Posterior cingulate gyrus (tissue), 11 donors: ENCODE measurements at regions not wholly inside any gene's neighbourhood (a gene's known extent, or its start where the extent isn't known, plus 50 kb on each side); places are given as distances from the start of the nearest gene placed in this dataset.
A peak's percentile ranks its signal among the peaks of the same experiment; 100 is the strongest.

Experiments
- DNase-seq, 10 donors: peaks; one replicate each; pipeline versions ENCODE4 v3.0.0 to v3.0.0-alpha.2; 2020 to 2021; ENCODE audit warnings: mixed read lengths in 3 of 10
- intact Hi-C: fragments of 100-400 bp; cut with DNase I; formaldehyde crosslinking; loops from one replicate; pipeline ENCODE4 v1.15.1; 2023

DNA sequence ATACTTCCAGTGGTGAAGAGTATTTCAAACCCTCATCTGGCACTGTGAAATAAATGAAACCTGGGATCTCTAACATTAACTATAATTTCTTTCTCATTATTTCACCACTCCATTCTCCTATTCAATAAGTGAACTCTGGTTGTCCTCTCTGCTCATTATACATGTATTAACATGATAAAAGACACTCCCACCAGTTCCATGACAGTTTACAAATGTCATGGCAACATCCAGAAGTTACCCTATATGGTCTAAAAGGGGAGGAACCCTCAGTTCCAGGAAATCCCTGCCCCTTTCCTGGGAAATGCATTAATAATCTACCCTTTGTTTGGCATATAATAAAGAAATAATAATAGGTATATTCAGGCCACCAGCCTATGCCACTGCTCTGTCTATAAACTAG is 62.7 kb upstream of the BRINP3 start:
- no peak for DNase-seq
- intact Hi-C loops = no loop called here

DNA sequence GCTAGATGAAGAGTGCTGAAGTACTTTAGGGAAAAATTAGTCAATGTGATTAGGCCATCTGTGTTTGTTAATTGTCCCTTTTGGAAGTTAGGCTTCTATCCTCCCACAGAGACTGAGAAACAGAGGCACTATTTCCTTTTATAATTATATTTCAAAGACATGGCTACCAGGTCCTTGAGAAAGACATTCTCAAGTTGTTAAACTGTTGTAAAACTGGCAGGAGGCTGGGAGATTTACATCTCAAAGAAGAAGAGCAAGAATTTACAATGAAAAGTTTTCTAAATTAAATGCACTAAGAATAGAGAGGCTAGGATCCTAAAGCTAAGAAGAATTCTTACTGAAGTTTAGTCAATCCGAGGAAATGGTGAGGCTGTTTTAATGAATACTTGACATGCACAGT is 74.0 kb upstream of the BRINP3 start:
- intact Hi-C loops = no loop called here
- DNase-seq = no peak

DNA sequence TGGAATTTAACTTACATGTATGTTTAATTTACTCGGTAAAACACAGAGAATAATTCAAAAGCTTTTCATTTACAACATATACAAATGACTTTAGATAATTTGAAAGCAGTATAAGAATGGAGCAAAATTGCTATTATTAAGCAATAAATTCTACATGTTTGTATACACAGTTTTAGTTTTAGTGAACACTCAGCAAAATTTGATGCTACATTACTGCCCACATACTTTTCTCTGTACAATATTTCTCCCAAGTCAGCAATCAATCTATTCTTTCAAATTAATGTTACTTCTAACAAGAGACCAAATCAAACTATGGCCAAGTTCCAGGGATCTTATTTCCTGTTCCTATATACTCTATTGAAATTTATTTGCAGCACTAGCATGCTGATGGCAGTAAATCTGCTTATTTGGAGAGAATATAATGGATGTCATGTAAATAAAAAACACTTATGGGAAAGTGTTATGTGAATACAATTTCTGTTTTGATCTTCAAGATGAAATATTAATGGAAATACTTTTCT is 82.6 kb upstream of the BRINP3 start:
- no peak for DNase-seq
- intact Hi-C loops = no loop called here

DNA sequence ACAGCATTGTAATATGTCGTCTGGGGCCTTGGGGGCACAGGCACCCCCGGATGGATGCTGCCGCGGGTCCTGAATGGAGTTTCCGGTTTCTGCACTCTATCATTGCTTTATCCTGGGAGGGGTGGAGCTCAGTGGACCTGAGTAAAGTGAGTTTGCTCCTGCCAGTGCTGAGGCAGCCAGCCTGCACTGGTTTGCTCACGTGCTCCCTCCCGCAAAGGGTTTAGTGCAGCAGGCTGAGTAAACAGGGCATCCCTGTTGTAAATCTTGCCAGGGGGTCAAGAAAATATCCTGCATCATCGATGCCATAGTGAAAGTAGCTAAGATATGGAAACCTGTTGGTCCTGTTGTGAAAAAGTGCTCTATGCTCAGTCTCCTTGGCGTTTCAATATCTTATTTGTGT is 85.6 kb upstream of the BRINP3 start:
- intact Hi-C loops = no loop called here
- peak in 1 of 10 donors; percentile 63 for DNase-seq

DNA sequence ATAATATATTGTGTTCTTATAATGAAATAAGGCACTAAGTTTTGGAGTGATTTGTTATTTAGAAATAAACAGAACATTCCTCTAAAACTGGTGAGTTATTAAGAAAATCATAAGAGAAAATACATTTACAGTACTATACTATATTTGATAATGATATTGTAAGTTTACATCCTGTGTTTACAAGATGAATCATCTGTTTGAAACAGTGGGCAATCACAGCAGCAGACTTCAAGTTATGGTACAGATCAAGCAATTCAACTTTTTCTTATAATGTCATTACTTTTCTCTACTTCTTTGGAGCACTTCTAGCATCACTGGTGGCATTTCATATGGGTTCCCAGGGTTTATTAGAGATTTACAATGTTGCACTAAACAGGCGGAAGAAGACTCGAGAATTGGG is 86.5 kb upstream of the BRINP3 start:
- intact Hi-C loops = no loop called here
- DNase-seq = no peak

DNA sequence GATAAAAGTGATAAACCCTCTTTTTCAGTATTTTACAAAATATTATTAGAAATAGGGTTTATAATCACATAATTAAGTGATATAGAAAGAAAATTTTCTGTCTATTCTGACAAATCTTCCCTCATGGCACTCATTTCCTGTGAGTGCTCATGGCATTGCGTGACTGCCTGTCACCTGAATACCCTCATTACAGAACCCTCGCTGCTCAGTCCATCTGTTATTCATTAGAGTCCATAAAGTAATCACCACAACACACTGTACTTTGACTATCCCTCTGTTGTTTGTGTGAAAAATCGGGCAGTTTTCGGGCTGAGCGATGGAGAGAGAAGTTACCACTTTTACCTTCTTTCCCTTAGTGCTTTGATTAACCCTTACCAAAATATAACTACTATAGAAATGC is 100.4 kb upstream of the BRINP3 start:
- DNase-seq = no peak
- intact Hi-C loops = no loop called here

DNA sequence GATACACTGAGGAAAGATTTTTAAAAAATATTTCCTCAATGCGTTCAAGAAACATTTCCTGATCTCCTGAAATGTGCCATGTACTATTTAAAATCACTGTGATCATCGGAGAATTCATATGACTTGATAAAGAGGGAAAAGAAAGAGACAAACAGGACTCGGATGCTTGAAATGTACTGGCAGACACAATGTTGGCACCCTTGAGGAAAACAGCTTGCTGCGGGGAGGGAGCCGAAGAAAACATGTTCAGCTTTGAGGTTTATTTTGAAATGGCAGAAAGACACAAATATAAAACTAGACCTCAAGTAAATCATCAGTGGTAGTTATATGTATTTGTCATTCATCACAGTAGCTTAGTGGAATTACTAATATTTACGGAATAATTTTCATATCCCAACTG is 100.9 kb upstream of the BRINP3 start:
- intact Hi-C loops = no loop called here
- DNase-seq = no peak

DNA sequence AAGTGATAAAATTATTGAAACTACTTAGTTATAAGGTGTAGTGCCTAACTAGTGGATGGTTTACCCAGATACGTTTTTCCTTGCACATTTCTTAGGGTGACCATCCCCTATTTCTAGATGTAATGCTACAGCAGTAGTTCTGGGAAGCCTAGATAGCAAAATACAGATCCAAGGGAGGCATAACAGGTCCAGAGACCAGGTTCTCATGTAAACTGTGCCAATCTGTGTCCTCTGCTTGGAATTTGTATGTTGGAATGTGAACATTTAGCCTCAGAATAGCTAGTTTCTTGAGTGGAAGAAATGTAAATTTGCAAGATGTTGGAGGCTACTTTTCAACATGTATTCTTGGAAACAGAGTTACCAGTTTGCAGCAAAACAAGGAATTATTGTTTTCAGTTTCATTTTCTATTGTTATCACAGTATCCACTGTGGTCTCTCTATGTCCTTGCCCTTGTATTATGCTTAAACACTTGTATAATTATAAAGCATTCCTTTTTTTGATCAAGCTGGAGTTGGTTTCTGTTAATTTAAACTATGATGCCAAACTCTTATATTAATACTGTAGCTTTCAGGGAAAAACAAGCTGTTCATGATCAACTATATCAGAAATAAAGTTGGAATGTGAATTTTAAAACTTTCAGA is 102.0 kb upstream of the BRINP3 start:
- intact Hi-C loops = no loop called here
- DNase-seq = no peak

DNA sequence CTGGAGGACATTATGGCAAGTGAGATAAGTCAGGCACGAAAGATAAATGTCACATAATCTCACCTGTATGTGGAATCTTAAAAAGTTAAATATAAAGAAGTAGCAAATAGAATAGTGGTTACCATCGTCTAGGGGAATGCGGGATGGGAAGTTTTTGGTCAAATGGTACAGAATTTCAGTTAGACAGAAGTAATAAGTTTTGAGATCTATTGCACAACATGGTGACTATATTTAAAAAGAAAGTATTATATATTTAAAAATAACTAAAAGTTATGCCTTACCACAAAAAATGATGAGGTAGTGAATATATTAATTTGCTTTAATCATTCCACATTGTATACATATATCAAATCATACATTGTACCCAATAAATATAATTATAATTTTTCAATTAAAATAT is 106.2 kb upstream of the BRINP3 start:
- no peak for DNase-seq
- intact Hi-C loops = no loop called here

DNA sequence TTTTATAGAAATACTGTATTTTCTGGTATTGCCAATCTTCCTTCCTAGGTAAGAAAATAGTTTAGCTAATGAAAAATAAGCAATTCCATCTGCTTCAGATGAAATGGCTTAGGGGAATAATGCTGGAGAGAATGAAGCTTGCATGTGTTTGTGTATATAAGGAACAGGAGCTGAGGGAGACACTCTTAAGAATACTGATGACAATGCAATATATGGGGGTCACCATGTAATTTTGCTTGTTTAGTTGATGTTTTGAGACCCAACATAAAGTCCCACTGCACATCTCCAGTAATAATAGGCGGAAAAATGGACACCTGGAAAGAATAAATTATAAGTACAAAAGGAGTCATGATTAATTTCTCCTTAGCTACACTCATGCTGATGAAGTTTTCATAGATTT is 110.8 kb upstream of the BRINP3 start:
- no peak for DNase-seq
- intact Hi-C loops = no loop called here

DNA sequence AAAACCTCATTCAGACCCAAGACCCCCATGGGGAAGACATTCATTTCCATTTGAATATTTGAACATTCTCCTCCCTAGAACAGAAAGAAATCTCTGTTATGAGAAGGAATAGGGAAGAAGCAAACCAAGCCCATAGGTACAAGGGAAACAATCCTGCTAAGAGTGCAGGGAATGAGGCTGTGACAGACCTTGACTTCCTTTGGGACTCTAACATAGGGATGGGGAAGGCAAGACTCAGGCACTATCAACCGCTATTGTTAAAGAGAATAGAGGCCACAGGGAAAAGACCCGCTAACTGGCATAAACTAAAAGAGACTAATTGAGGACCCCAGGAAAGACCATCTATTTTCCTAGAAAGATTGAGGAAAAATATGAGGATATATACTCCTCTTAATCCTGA is 117.8 kb upstream of the BRINP3 start:
- intact Hi-C loops = no loop called here
- no peak for DNase-seq

DNA sequence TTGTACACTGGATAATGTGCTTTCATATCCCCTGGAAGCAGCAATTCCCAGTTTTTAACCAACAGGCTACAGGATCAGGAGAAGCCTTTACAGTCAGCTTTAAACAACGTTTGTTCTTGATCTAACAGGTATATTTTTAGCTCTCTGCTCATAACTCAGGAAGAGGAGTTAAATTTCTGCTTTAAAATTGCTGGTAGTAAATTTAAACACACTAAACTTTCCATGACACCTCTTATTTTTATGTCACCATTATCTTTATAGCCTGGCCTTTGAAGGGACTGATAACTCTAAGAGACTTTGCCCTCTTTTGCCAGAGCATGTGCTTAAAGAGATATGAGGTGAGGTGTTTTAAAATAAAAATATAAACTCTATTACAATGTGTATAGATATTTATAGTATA is 119.6 kb upstream of the BRINP3 start:
- intact Hi-C loops = no loop called here
- DNase-seq = no peak

DNA sequence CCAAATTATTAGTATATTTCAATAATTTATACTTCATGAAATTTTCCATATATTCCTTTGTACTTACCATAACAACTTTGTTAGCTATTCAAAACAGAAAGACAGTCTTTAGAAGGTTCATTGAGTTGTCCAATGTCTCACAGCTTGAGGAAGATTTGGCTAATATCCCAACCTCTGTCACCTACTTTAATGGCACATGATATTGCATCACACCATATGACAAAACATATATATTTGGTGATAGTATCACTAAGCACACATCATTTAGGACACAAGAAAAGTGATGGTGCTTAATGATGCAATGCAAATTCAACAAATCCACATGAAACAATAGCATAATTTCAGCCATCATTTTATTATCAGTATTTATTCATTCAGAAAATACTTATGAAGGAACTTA is 122.0 kb upstream of the BRINP3 start:
- intact Hi-C loops = no loop called here
- no peak for DNase-seq

DNA sequence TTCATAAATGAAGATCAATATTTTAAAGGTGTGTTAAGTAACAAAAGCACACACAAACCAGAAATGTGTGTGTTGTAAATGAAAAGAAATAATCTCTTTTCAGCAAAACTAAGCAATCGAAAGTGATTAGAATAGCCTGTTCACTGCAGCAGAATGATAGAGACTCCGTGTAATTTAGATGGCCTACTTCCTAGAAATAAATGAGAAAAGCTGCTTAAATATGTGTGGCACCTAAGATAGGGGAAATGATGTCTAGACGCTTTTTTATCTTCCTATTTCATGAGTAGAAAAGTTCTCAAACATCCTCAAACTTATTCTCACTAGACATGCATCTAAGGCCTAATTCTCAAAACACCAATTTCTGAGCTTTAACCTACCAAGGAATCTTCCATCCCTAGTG is 124.7 kb upstream of the BRINP3 start:
- intact Hi-C loops = no loop called here
- no peak for DNase-seq

DNA sequence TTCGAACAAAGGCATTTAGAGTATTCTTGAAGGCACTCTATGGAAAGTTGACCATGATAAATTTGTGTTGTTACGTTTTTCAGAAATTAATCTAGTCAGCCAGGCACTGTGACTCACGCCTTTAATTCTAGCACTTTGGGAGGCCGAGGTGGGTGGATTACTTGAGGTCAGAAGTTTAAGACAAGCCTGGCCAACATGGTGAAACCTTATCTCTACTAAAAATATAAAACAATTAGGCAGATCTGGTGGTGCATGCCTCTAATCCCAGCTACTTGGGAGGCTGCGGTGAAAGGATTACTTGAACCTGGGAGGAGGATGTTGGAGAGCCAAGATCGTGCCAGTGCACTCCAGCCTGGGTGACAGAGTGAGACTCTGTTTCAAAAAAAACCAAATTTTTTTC is 130.6 kb upstream of the BRINP3 start:
- intact Hi-C loops = no loop called here
- no peak for DNase-seq

DNA sequence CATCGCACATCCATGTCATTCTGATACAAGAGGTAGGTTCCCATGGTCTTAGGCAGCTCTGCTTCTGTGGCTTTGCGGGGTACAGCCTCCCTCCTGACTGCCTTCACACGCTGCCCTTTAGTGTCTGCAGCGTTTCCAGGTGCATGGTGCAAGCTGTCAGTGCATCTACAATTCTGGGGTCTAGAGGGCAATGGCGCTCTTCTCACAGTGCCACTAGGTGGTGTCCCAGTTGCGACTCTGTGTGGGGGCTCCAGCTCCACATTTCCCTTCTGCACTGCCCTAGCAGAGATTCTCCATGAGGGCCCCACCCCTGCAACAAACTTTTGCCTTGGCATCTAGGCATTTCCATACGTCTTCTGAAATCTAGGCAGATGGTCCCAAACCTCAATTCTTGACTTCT is 138.2 kb upstream of the BRINP3 start:
- intact Hi-C loops = no loop called here

DNA sequence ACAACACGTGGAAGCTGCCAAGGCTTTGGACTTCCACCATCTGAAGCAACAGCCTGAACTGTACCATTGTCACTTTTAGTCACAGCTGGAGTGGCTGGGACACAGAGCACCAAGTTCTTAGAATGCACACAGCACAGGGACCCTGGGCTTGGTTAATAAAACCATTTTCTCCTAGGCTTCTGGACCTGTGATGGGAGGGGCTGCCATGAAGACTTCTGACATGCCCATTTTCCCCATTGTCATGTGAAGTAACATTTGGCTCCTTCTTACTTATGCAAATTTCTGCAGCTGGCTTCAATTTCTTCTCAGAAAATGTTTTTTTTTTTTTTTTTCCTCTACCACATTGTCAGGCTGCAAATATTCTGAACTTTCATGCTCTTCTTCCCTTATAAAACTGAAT is 138.6 kb upstream of the BRINP3 start:
- no peak for DNase-seq
- intact Hi-C loops = no loop called here

More for the DNA sequence above, 138.2 kb upstream of the BRINP3 start:
- peak in 1 of 10 donors; percentile 67 for DNase-seq

DNA sequence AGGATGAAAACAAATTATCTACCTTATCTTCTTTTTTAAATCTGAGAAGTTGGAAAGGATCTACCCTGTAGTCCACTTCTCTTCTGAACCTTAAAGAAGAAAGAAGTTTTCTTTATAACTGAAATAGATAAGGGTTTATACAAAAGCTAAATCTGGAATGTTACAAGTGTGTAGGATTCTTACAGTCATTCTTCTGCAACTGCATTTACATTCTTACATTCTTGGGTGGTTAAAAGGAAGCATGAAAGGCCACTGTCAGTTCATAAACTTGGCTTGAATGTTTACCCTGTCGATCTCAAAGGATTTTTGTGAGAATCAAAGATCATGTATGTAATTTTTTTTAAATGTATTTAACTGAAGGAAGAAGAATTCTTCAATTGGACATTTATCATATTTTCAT is 142.1 kb upstream of the BRINP3 start:
- no peak for DNase-seq
- intact Hi-C loops = no loop called here

DNA sequence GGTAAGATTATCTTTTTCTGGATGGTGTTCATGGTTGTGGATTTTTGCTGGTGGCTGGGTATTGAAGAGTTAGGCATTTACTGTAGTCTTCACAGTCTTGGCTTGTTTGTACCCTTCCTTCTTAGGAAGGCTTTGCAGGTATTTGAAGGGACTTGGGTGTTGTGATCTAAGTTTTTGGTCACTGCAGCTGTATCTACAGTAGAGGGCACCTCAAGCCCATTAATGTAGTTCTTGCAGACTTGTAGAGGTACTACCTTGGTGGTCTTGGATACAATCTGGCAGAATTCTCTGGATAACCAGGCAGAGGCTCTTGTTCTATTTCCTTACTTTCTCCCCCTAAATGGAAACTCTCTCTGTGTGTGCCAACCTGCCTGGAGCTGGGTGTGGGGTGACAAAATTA is 155.8 kb upstream of the BRINP3 start:
- no peak for DNase-seq
- intact Hi-C loops = no loop called here

DNA sequence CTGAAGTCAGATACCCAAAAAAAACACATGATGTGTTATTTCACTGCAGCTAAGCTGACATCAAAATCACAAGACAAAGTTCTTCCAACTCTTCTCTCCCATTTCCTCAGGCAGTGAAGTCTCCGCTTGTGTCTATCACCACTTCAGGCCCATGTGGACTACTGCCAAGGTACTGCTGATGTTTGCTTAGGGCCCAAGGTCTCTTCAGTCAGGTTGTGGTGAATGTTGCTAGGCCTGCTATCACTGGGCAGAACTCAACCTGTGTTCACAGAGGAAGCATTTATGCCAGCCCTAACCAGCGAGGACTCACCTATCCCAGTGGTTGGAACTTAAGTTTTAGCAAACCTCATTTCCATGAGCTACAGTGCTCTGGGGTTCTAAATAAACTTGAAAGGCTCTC is 156.5 kb upstream of the BRINP3 start:
- DNase-seq = peak in 1 of 10 donors; percentile 6

DNA sequence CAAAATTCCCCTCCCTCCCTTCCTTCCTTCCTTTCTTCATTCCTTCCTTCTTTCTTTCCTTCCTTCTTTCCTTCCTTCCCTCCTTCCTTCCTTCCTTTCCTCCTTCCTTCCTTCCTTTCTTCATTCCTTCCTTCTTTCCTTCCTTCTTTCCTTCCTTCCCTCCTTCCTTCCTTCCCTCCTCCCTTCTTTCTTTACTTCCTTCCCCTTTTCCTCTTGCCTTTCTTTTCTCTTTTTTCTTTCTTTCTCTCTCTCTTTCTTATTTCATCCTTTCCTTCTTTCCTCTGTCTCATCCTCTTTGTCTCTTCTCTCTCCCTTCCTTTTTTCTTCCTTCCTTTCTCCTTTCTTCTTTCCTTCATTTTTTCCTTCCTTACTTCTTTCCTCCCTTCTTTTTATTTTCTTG is 171.9 kb upstream of the BRINP3 start:
- intact Hi-C loops = no loop called here
- no peak for DNase-seq

More for the DNA sequence above, 156.5 kb upstream of the BRINP3 start:
- intact Hi-C loops = no loop called here

DNA sequence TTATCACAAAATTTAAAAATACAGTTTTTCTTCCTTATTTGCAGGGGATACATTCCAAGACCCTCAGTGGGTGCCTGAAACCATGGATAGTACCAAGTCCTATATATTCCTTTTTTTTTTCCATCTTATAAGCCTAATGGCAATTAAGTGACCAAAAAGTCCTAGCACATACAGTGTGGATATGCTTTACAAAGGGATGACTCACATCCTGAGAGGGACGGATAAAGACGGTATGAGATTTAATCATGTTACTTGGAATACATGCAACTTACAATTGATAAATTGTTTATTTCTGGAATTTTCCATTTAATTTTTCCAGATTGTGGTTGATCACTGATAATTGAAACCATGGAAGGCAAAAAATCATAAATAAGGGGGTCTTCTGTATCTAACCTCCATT is 181.2 kb upstream of the BRINP3 start:
- intact Hi-C loops = no loop called here
- DNase-seq = no peak

DNA sequence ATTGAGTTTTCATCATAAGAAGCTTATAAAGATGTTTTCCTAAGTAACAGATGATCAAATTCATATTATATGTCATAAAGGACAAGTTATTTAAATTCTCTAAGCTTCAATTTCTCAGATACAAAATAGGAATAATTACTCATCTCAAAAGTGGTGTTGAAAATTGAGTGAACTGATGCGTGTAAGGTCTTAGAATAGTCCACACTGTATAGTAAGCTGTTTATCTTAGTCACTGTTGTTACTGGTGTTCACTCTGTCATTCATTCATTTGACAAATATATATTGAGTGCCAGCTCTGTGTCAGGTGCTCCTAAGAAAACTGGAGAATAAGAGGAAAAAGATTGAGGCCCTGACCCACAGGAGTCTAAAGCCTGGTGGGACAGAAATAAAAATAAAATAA is 186.3 kb upstream of the BRINP3 start:
- intact Hi-C loops = no loop called here

More for the DNA sequence above, 186.3 kb upstream of the BRINP3 start:
- DNase-seq = no peak
